H1 (cell line): ENCODE measurements at regions not wholly inside any gene's neighbourhood (a gene's known extent, or its start where the extent isn't known, plus 50 kb on each side); places are given as distances from the start of the nearest gene placed in this dataset.

Experiments
- CTCF ChIA-PET: fragments of 300-600 bp; sonication (Branson Sonifier 250); formaldehyde crosslinking; loops from one replicate; lab custom pipeline; 2021; ENCODE audit not compliant: partially characterized antibody; lab: Charles Lee
- POLR2A ChIA-PET: fragments of 300-600 bp; sonication (Branson Sonifier 250); formaldehyde crosslinking; loops from one replicate; lab custom pipeline; 2021; ENCODE audit warnings: inconsistent platforms; ENCODE audit not compliant: partially characterized antibody; lab: Charles Lee
- DNase-seq, 2 experiments: peaks; one replicate each; pipeline versions ENCODE4 v3.0.0 to v3.0.0-alpha.2; 2010 to 2022; ENCODE audit warnings: low spot score in 2 of 2, low read depth in 1 of 2, mixed read lengths in 1 of 2
- FAIRE-seq: peaks from 2 replicates; lab custom pipeline; 2011; peaks lifted over from hg19 to GRCh38; lab: Jason Lieb, UNC
- H2AFZ ChIP-seq: 2 replicates; pipeline ENCODE4 v1.8.1; 2012; ENCODE audit warnings: low read length, inconsistent platforms
- H2AK5ac ChIP-seq: 2 replicates; pipeline ENCODE4 v1.6.1; 2013; ENCODE audit warnings: low read depth, low read length
- H2BK120ac ChIP-seq: replicated peaks from 2 replicates; pipeline ENCODE3; 2013; ENCODE audit warnings: low read depth, low read length, inconsistent platforms
- H2BK12ac ChIP-seq: 2 replicates; pipeline ENCODE4 v1.6.1; 2013; ENCODE audit warnings: low read depth, low read length
- H2BK15ac ChIP-seq: 2 replicates; pipeline ENCODE4 v1.6.1; 2013; ENCODE audit warnings: low read length
- H2BK20ac ChIP-seq: 2 replicates; pipeline ENCODE4 v1.6.1; 2013; ENCODE audit warnings: low read length
- H2BK5ac ChIP-seq: 2 replicates; pipeline ENCODE4 v1.6.1; 2013; ENCODE audit warnings: low read depth, low read length
- H3K14ac ChIP-seq: 2 replicates; pipeline ENCODE4 v1.6.1; 2013; ENCODE audit warnings: inconsistent platforms; ENCODE audit not compliant: insufficient read length
- H3K18ac ChIP-seq: 2 replicates; pipeline ENCODE4 v1.6.1; 2013; ENCODE audit warnings: low read length; ENCODE audit errors: extremely low read depth
- H3K23ac ChIP-seq: 2 replicates; pipeline ENCODE4 v1.6.1; 2013; ENCODE audit warnings: inconsistent platforms; ENCODE audit not compliant: insufficient read length
- H3K23me2 ChIP-seq: 2 replicates; pipeline ENCODE4 v1.6.1; 2013; ENCODE audit warnings: low read depth, low read length
- H3K27ac ChIP-seq: 2 replicates; pipeline ENCODE4 v1.6.1; 2011; ENCODE audit warnings: low read depth, low read length, inconsistent platforms
- H3K27me3 ChIP-seq, 4 experiments: replicated peaks in 1 of 4; 1 replicate in 1 of 4; 2 replicates in 3 of 4; pipeline versions ENCODE4 v1.6.1 to v1.8.1; 2011 to 2013; ENCODE audit warnings: low read length in 3 of 4, mild to moderate bottlenecking in 3 of 4, inconsistent platforms in 2 of 4, mixed read lengths in 2 of 4, moderate library complexity in 1 of 4; ENCODE audit not compliant: control insufficient read depth in 3 of 4, insufficient read depth in 3 of 4; ENCODE audit errors: extremely low read depth in 1 of 4
- H3K36me3 ChIP-seq, 4 experiments: 2 replicates each; pipeline versions ENCODE4 v1.6.1 to v1.8.1; 2011 to 2013; ENCODE audit warnings: mild to moderate bottlenecking in 4 of 4, low read length in 3 of 4, moderate library complexity in 2 of 4, control low read depth in 1 of 4, inconsistent platforms in 1 of 4; ENCODE audit not compliant: insufficient read depth in 4 of 4, control insufficient read depth in 2 of 4
- H3K4ac ChIP-seq: replicated peaks from 2 replicates; pipeline ENCODE3; 2013; ENCODE audit warnings: low read length, low read depth, mixed read lengths, inconsistent platforms; ENCODE audit not compliant: insufficient read length
- H3K4me1 ChIP-seq, 4 experiments: replicated peaks in 1 of 4; 1 replicate in 1 of 4; 2 replicates in 3 of 4; pipeline versions ENCODE4 v1.6.1 to v1.8.1; 2011 to 2013; ENCODE audit warnings: low read length in 3 of 4, inconsistent platforms in 2 of 4, mixed read lengths in 1 of 4; ENCODE audit not compliant: insufficient read depth in 4 of 4, control insufficient read depth in 3 of 4
- H3K4me2 ChIP-seq, 2 experiments: 2 replicates each; pipeline versions ENCODE4 v1.6.1 to v1.8.1; 2011 to 2013; ENCODE audit warnings: low read depth in 2 of 2, low read length in 2 of 2, control low read depth in 1 of 2, inconsistent platforms in 1 of 2, mild to moderate bottlenecking in 1 of 2; ENCODE audit not compliant: insufficient read depth in 1 of 2
- H3K4me3 ChIP-seq, 4 experiments: fragments of 200-600, 300-600 bp in 1 of 4; sonication (generic), shearing (Covaris generic), sonication (Bioruptor Twin) in 1 of 4; 2 replicates each; pipeline versions ENCODE4 v1.5.1 to v1.8.1; 2011 to 2016; ENCODE audit warnings: low read length in 4 of 4, low read depth in 3 of 4, control low read depth in 2 of 4, inconsistent platforms in 2 of 4, mild to moderate bottlenecking in 2 of 4, mixed read lengths in 1 of 4, moderate library complexity in 1 of 4; ENCODE audit not compliant: insufficient read depth in 2 of 4; ENCODE audit errors: extremely low read depth in 1 of 4
- H3K56ac ChIP-seq: replicated peaks from 2 replicates; pipeline ENCODE3; 2013; ENCODE audit warnings: low read depth, mild to moderate bottlenecking, mixed read lengths, low read length, inconsistent platforms; ENCODE audit not compliant: insufficient read length
- H3K79me1 ChIP-seq: 2 replicates; pipeline ENCODE4 v1.6.1; 2013; ENCODE audit warnings: low read depth, low read length, control low read depth
- H3K79me2 ChIP-seq, 2 experiments: 2 replicates each; pipeline versions ENCODE4 v1.6.1 to v1.8.1; 2012 to 2013; ENCODE audit warnings: low read length in 2 of 2, mild to moderate bottlenecking in 2 of 2, inconsistent platforms in 1 of 2; ENCODE audit not compliant: insufficient read depth in 2 of 2, control insufficient read depth in 1 of 2
- H3K9ac ChIP-seq, 4 experiments: replicated peaks in 1 of 4; 1 replicate in 1 of 4; 2 replicates in 3 of 4; pipeline versions ENCODE4 v1.6.1 to v1.8.1; 2011 to 2013; ENCODE audit warnings: low read depth in 3 of 4, low read length in 3 of 4, control low read depth in 2 of 4, mild to moderate bottlenecking in 2 of 4, moderate library complexity in 2 of 4, inconsistent platforms in 1 of 4; ENCODE audit errors: extremely low read depth in 1 of 4
- H3K9me3 ChIP-seq, 2 experiments: 2 replicates each; pipeline versions ENCODE4 v1.6.1 to v1.8.1; 2012 to 2013; ENCODE audit warnings: mild to moderate bottlenecking in 2 of 2, moderate library complexity in 2 of 2, control low read depth in 1 of 2, inconsistent platforms in 1 of 2, low read depth in 1 of 2, low read length in 1 of 2, mixed read lengths in 1 of 2; ENCODE audit not compliant: insufficient read depth in 2 of 2
- H4K20me1 ChIP-seq, 2 experiments: replicated peaks in 1 of 2; 2 replicates each; pipeline versions ENCODE3 to v1.8.1; 2011 to 2013; ENCODE audit warnings: inconsistent platforms in 2 of 2, low read length in 2 of 2, mild to moderate bottlenecking in 1 of 2; ENCODE audit not compliant: insufficient read depth in 2 of 2, control insufficient read depth in 1 of 2
- H4K5ac ChIP-seq: 2 replicates; pipeline ENCODE4 v1.6.1; 2013; ENCODE audit warnings: low read length, low read depth, mixed read lengths, inconsistent platforms; ENCODE audit not compliant: insufficient read length
- H4K8ac ChIP-seq: 2 replicates; pipeline ENCODE4 v1.8.0; 2013; ENCODE audit warnings: mild to moderate bottlenecking, moderate library complexity, low read length, inconsistent platforms; ENCODE audit not compliant: insufficient read depth; ENCODE audit errors: extremely low read depth
- H4K91ac ChIP-seq: replicated peaks from 2 replicates; pipeline ENCODE3; 2013; ENCODE audit warnings: low read length, mixed read lengths, inconsistent platforms; ENCODE audit not compliant: insufficient read length
- NRF1 ChIP-seq: IDR thresholded peaks from 2 replicates; pipeline ENCODE4 v1.6.1; 2011; ENCODE audit warnings: mild to moderate bottlenecking, low read depth, low read length, improper control_type of control experiment
- SP2 ChIP-seq: IDR thresholded peaks from 2 replicates; pipeline ENCODE4 v1.6.1; 2012; ENCODE audit warnings: mild to moderate bottlenecking, low read length, inconsistent platforms
- TEAD4 ChIP-seq: IDR thresholded peaks from 2 replicates; pipeline ENCODE4 v1.6.1; 2012; ENCODE audit warnings: low read depth, low read length, inconsistent platforms, mixed read lengths
- WGBS, 2 experiments: shearing (Covaris generic) in 1 of 2; methylation state at CpG; one replicate each; pipeline versions ENCODE4 v1.1.6 to v1.1.7; 2013 to 2015; ENCODE audit warnings: low lambda C conversion rate in 2 of 2, mixed read lengths in 2 of 2, inconsistent platforms in 1 of 2, low coverage in 1 of 2, missing lambda C conversion rate in 1 of 2; ENCODE audit not compliant: insufficient replicate concordance in 2 of 2, insufficient coverage in 1 of 2, insufficient read length in 1 of 2; ENCODE audit errors: extremely low coverage in 1 of 2, missing lambda C conversion rate in 1 of 2; 5-methylcytosine and 5-hydroxymethylcytosine counted together
- TF ChIP-seq, protein P1 (sequence below): IDR thresholded peaks from 2 replicates; pipeline ENCODE4 v1.6.1; 2012; ENCODE audit warnings: inconsistent platforms

DNA sequence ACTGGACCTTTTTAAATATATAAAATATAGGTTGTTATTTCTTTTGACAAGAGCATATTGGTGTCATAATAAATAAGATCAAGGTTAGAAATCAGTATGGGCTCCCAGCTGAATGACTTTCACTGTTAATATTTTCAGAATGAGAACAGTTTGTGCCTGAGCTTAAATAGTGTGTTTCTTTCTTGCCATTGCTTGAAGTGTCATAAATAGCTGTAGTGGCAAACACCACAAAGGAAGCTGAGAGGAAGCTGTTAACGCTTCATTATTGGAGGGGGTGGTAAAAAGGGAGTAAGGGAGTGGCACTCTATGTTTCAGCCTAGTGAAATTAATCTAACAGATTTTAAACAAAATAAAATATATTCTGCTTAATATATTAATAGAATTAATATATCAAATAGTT, 1089.8 kb upstream of the NCAM2 start:
- H4K20me1 ChIP-seq = no peaks in the 10 kb centered on the region
- no peak overlapping the region for H3K4me2 ChIP-seq
- no peak overlapping the region for H2BK12ac ChIP-seq
- no peak overlapping the region for H4K91ac ChIP-seq
- no peak overlapping the region for H2BK15ac ChIP-seq
- no peak overlapping the region for H3K56ac ChIP-seq
- POLR2A ChIA-PET = no interaction called here
- H3K23ac ChIP-seq = no peak overlapping the region
- no peak for TF ChIP-seq TEAD4
- TF ChIP-seq, protein P1, sequence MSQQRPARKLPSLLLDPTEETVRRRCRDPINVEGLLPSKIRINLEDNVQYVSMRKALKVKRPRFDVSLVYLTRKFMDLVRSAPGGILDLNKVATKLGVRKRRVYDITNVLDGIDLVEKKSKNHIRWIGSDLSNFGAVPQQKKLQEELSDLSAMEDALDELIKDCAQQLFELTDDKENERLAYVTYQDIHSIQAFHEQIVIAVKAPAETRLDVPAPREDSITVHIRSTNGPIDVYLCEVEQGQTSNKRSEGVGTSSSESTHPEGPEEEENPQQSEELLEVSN = no peak
- no peak for TF ChIP-seq NRF1
- TF ChIP-seq SP2 = no peak
- no peak overlapping the region for H3K18ac ChIP-seq
- H3K23me2 ChIP-seq = no peaks in the 10 kb centered on the region
- no peak overlapping the region for H3K4ac ChIP-seq
- no peak overlapping the region for H4K5ac ChIP-seq
- H3K27me3 ChIP-seq = no peaks in the 10 kb centered on the region
- CTCF ChIA-PET = no interaction called here
- H3K14ac ChIP-seq = no peak overlapping the region
- no peak overlapping the region for H2AK5ac ChIP-seq
- H4K8ac ChIP-seq = no peak overlapping the region
- no peak overlapping the region for H2BK20ac ChIP-seq
- no peak overlapping the region for H2AFZ ChIP-seq
- H2BK120ac ChIP-seq = no peak overlapping the region
- no peak overlapping the region for H3K4me3 ChIP-seq
- no peaks in the 10 kb centered on the region for H3K36me3 ChIP-seq
- H3K27ac ChIP-seq = no peak overlapping the region
- H3K79me1 ChIP-seq = no peaks in the 10 kb centered on the region
- FAIRE-seq (no peak), DNase-seq (no peak)
- no peaks in the 10 kb centered on the region for H3K79me2 ChIP-seq
- H3K9ac ChIP-seq = no peak overlapping the region
- H3K9me3 ChIP-seq = no peaks in the 10 kb centered on the region
- no peak overlapping the region for H2BK5ac ChIP-seq
- no peaks in the 10 kb centered on the region for H3K4me1 ChIP-seq
- WGBS, 2 experiments = 89% methylated on average over 1 of the region's 1 CpG; no CpG with 5 or more reads in 1 of the 2 experiments
